Islet precursor cell (in vitro differentiated cells): ENCODE measurements at regions not wholly inside any gene's neighbourhood (a gene's known extent, or its start where the extent isn't known, plus 50 kb on each side); places are given as distances from the start of the nearest gene placed in this dataset.
"Not testable (repeated sequence)": the region's sequence is repeated elsewhere in the genome, so short reads cannot be mapped to it uniquely, and the experiment has no call there.

Source experiments
- DNase-seq: peaks from one replicate; pipeline ENCODE4 v3.0.0-alpha.2; 2018

- DNase-seq, result not testable (repeated sequence)
These were observed 439.1 kb downstream of the SPATA31A7 start for GRCh38 chr9:61628951-61629350.

GRCh38 chr9:61634192-61634591 is 444.4 kb downstream of the SPATA31A7 start:
- no peak for DNase-seq

GRCh38 chr9:61664232-61664631 is 474.4 kb downstream of the SPATA31A7 start:
- not testable (repeated sequence) for DNase-seq

- DNase-seq, result peak; percentile 20
These were observed 475.5 kb downstream of the SPATA31A7 start for GRCh38 chr9:61665330-61665751.

- peak; percentile 10 for DNase-seq
These were observed 476.0 kb downstream of the SPATA31A7 start for GRCh38 chr9:61665829-61666228.

GRCh38 chr9:61666310-61666709 is 476.5 kb downstream of the SPATA31A7 start:
- DNase-seq, result peak; percentile 32

- peak; percentile 35 for DNase-seq
These were observed 477.1 kb downstream of the SPATA31A7 start for GRCh38 chr9:61666849-61667371.

GRCh38 chr9:61667559-61668121 is 477.8 kb downstream of the SPATA31A7 start:
- DNase-seq, result peak; percentile 11

GRCh38 chr9:61668201-61668600 is 478.4 kb downstream of the SPATA31A7 start:
- peak; percentile 22 for DNase-seq

- DNase-seq, result peak; percentile 18
These were observed 479.0 kb downstream of the SPATA31A7 start for GRCh38 chr9:61668846-61669245.

GRCh38 chr9:61669352-61669751 is 479.5 kb downstream of the SPATA31A7 start:
- DNase-seq, result no peak

- not testable (repeated sequence) for DNase-seq
These were observed 480.1 kb downstream of the SPATA31A7 start for GRCh38 chr9:61669831-61670505.

GRCh38 chr9:61670616-61671015 is 480.8 kb downstream of the SPATA31A7 start:
- DNase-seq, result no peak

GRCh38 chr9:61671276-61671973 is 481.6 kb downstream of the SPATA31A7 start:
- peak; percentile 34 for DNase-seq

GRCh38 chr9:61672107-61672541 is 482.3 kb downstream of the SPATA31A7 start:
- peak; percentile 34 for DNase-seq

- DNase-seq, result not testable (repeated sequence)
These were observed 482.9 kb downstream of the SPATA31A7 start for GRCh38 chr9:61672645-61673167.

GRCh38 chr9:61673247-61673646 is 483.4 kb downstream of the SPATA31A7 start:
- no peak for DNase-seq

- DNase-seq, result peak; percentile 25
These were observed 484.0 kb downstream of the SPATA31A7 start for GRCh38 chr9:61673664-61674381.

GRCh38 chr9:61674465-61674864 is 484.6 kb downstream of the SPATA31A7 start:
- DNase-seq, result no peak

- no peak for DNase-seq
These were observed 485.0 kb downstream of the SPATA31A7 start for GRCh38 chr9:61674882-61675281.
